Thymus (tissue), 11 donors: ENCODE measurements at regions not wholly inside any gene's neighbourhood (a gene's known extent, or its start where the extent isn't known, plus 50 kb on each side); places are given as distances from the start of the nearest gene placed in this dataset.

Experiments
- DNase-seq, 9 donors: peaks; one replicate each; pipeline ENCODE4 v3.0.0-alpha.2; 2013; ENCODE audit warnings: low spot score in 9 of 9, low read depth in 6 of 9, missing footprints in 1 of 9
- H3K27ac ChIP-seq, 2 donors: one replicate each; pipeline ENCODE4 v1.5.1; 2013; ENCODE audit warnings: control low read depth in 1 of 2, low read depth in 1 of 2, low read length in 1 of 2, mild to moderate bottlenecking in 1 of 2, moderate library complexity in 1 of 2
- H3K27me3 ChIP-seq, 2 donors: one replicate each; pipeline ENCODE4 v1.5.1; 2013; ENCODE audit warnings: low read length in 1 of 2; ENCODE audit not compliant: control insufficient read depth in 2 of 2, insufficient read depth in 1 of 2
- H3K36me3 ChIP-seq, 2 donors: one replicate each; pipeline ENCODE4 v1.5.1; 2013; ENCODE audit warnings: low read length in 1 of 2, mild to moderate bottlenecking in 1 of 2, moderate library complexity in 1 of 2; ENCODE audit not compliant: control insufficient read depth in 2 of 2, insufficient read depth in 2 of 2
- H3K4me1 ChIP-seq, 2 donors: one replicate each; pipeline ENCODE4 v1.5.1; 2013; ENCODE audit warnings: low read length in 2 of 2; ENCODE audit not compliant: control insufficient read depth in 2 of 2, insufficient read depth in 2 of 2
- H3K4me3 ChIP-seq, 2 donors: one replicate each; pipeline ENCODE4 v1.5.1; 2013; ENCODE audit warnings: low read length in 2 of 2, control low read depth in 1 of 2, mild to moderate bottlenecking in 1 of 2
- H3K9me3 ChIP-seq, 2 donors: one replicate each; pipeline ENCODE4 v1.5.1; 2013; ENCODE audit warnings: low read length in 1 of 2, mild to moderate bottlenecking in 1 of 2; ENCODE audit not compliant: control insufficient read depth in 2 of 2, insufficient read depth in 1 of 2
- WGBS: extraction: QIAGEN DNeasy Blood & Tissue Kit; methylation state at CpG from one replicate; pipeline ENCODE4 v1.1.7; 2013; 5-methylcytosine and 5-hydroxymethylcytosine counted together
- donor health status: healthy.

- no peaks in the 10 kb centered on the region for H3K27me3 ChIP-seq
- DNase-seq = peak in 2 of 9 donors; percentile 24 to 64
- no peaks in the 10 kb centered on the region for H3K36me3 ChIP-seq
- peaks cover 0 to 14% of the 10 kb centered on the region in 2 donors for H3K4me1 ChIP-seq
- no peak overlapping the region for H3K4me3 ChIP-seq
- no peaks in the 10 kb centered on the region for H3K9me3 ChIP-seq
- no peak overlapping the region for H3K27ac ChIP-seq
Observed at GRCh38 chr5:52705720-52706119, 82.0 kb upstream of the ITGA1 start.

- H3K4me3 ChIP-seq = no peak overlapping the region
- WGBS = 93% methylated on average over 5 of the region's 5 CpGs
- peaks cover 0 to 20% of the 10 kb centered on the region in 2 donors for H3K4me1 ChIP-seq
Observed at GRCh38 chr5:52706775-52707174, 80.9 kb upstream of the ITGA1 start.

GRCh38 chr5:52707616-52708015 lies 80.1 kb upstream of the ITGA1 start:
- no peak for DNase-seq
- 93% methylated on average over 2 of the region's 2 CpGs for WGBS
- no peaks in the 10 kb centered on the region for H3K27me3 ChIP-seq

More at GRCh38 chr5:52706775-52707174, 80.9 kb upstream of the ITGA1 start:
- DNase-seq = no peak
- Histone ChIP-seq H3K36me3 (no peaks in the 10 kb centered on the region), H3K27me3 (no peaks in the 10 kb centered on the region), H3K27ac (no peak overlapping the region), H3K9me3 (no peaks in the 10 kb centered on the region)

GRCh38 chr5:52708463-52708862 lies 79.3 kb upstream of the ITGA1 start:
- no peaks in the 10 kb centered on the region for H3K36me3 ChIP-seq
- H3K27me3 ChIP-seq = no peaks in the 10 kb centered on the region
- no peak overlapping the region for H3K27ac ChIP-seq
- 36% methylated on average over 1 of the region's 1 CpG for WGBS
- no peaks in the 10 kb centered on the region for H3K9me3 ChIP-seq
- H3K4me1 ChIP-seq = peaks cover 0 to 20% of the 10 kb centered on the region in 2 donors
- no peak for DNase-seq
- H3K4me3 ChIP-seq = no peak overlapping the region

More at GRCh38 chr5:52707616-52708015, 80.1 kb upstream of the ITGA1 start:
- peaks cover 0 to 20% of the 10 kb centered on the region in 2 donors for H3K4me1 ChIP-seq
- no peak overlapping the region for H3K27ac ChIP-seq
- no peaks in the 10 kb centered on the region for H3K36me3 ChIP-seq
- H3K4me3 ChIP-seq = no peak overlapping the region
- no peaks in the 10 kb centered on the region for H3K9me3 ChIP-seq

GRCh38 chr5:52709167-52709925 lies 78.4 kb upstream of the ITGA1 start:
- Histone ChIP-seq H3K27ac (peak overlapping the region in 1 of 2 donors; percentile 7), H3K4me3 (no peak overlapping the region), H3K4me1 (peaks cover 0 to 20% of the 10 kb centered on the region in 2 donors), H3K36me3 (no peaks in the 10 kb centered on the region), H3K27me3 (no peaks in the 10 kb centered on the region), H3K9me3 (no peaks in the 10 kb centered on the region)
- no peak for DNase-seq
- 54% methylated on average over 6 of the region's 6 CpGs for WGBS

- H3K36me3 ChIP-seq = no peaks in the 10 kb centered on the region
- no peaks in the 10 kb centered on the region for H3K9me3 ChIP-seq
- no peak overlapping the region for H3K4me3 ChIP-seq
- H3K27ac ChIP-seq = no peak overlapping the region
- no peak for DNase-seq
- 24% methylated on average over 2 of the region's 2 CpGs for WGBS
- no peaks in the 10 kb centered on the region for H3K27me3 ChIP-seq
- H3K4me1 ChIP-seq = peaks cover 0 to 20% of the 10 kb centered on the region in 2 donors
Observed at GRCh38 chr5:52710310-52710971, 77.3 kb upstream of the ITGA1 start.

- Histone ChIP-seq H3K9me3 (no peaks in the 10 kb centered on the region), H3K27ac (no peak overlapping the region), H3K4me3 (no peak overlapping the region), H3K27me3 (no peaks in the 10 kb centered on the region), H3K4me1 (peaks cover 0 to 20% of the 10 kb centered on the region in 2 donors), H3K36me3 (no peaks in the 10 kb centered on the region)
- DNase-seq = no peak
- 94% methylated on average over 2 of the region's 2 CpGs for WGBS
Observed at GRCh38 chr5:52710972-52711596, 76.6 kb upstream of the ITGA1 start.

GRCh38 chr5:52712354-52712753 lies 75.4 kb upstream of the ITGA1 start:
- Histone ChIP-seq H3K27me3 (no peaks in the 10 kb centered on the region), H3K4me1 (peaks cover 0 to 13% of the 10 kb centered on the region in 2 donors), H3K36me3 (no peaks in the 10 kb centered on the region), H3K27ac (no peak overlapping the region), H3K4me3 (no peak overlapping the region), H3K9me3 (no peaks in the 10 kb centered on the region)
- DNase-seq = no peak
- WGBS = 47% methylated on average over 2 of the region's 2 CpGs
